ENCODE measurements at regions not wholly inside any gene's neighbourhood (a gene's known extent, or its start where the extent isn't known, plus 50 kb on each side); places are given as distances from the start of the nearest gene placed in this dataset.

GRCh38 chr1:192108161-192108560 lies 50.1 kb upstream of the RGS18 start:
- TF ChIP-seq MAX (CRISPR knock-in tag; IDR thresholded peaks at IDR 0.05) (no peak), TEAD1 (CRISPR knock-in tag; IDR thresholded peaks at IDR 0.05) (no peak), CTCF (IDR thresholded peaks at IDR 0.05) (no peak)
